ENCODE measurements at regions not wholly inside any gene's neighbourhood (a gene's known extent, or its start where the extent isn't known, plus 50 kb on each side); places are given as distances from the start of the nearest gene placed in this dataset.

DNA sequence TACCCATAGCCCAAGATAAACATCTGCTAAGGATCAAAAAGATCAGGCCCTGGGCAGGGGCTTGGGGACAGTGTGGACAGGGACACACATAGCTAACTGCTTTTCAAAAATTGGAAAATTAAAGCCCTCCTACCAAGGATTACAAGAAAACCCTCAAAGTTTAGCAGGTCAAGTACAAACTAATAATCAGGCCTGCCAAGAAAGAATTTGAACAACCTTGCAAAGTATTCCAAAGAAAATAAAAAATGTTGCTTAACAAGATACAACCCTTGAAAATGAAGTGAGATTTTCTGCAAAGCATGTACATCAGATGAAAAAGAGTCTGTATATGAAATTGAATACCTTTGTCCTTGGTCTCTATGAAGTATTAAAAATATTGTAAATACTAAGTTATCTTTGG, 67.3 kb downstream of the KLF12 start:
- H3K27ac ChIP-seq = peak overlapping the region; percentile 56 to 60
- H3K4me1 ChIP-seq = peaks cover 0 to 54% (median 23%) of the 10 kb centered on the region in 4 donors
- no peaks in the 10 kb centered on the region for H3K27me3 ChIP-seq
- no peak overlapping the region for H3K4me3 ChIP-seq
- intact Hi-C loops (cut with DNase I; ENCODE audit: low total_unique reads) = loop anchor here (10.0 kb wide), 1 partner anchor 68 kb away; the partner anchor contains the start of gene KLF12
- no peak for TF ChIP-seq CTCF (IDR thresholded peaks at IDR 0.05)
- H3K36me3 ChIP-seq = no peaks in the 10 kb centered on the region
- DNase-seq = no peak
- H3K9me3 ChIP-seq = no peaks in the 10 kb centered on the region

DNA sequence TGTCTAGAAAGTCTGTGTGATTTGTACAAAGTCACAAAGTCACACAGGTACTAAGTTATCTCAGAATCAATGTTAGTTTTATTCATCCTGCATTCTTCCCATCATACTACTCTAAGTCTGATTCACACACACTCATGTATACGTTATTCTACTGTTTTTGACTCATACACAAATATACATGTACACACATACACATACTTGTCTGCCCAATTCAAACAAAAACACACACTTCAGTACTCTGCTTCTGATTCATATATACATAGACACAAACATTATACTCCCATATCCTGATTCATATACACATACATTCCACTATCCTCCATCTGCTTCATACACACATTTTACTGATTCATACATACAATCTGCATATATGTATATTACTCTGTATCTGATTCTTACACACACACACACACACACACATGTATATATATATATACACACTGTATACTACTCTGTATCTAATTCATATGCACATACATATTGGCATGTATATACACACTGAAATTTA, 69.3 kb downstream of the KLF12 start:
- H3K9me3 ChIP-seq = no peaks in the 10 kb centered on the region
- intact Hi-C loops (cut with DNase I; ENCODE audit: low total_unique reads) = loop anchor here (10.0 kb wide), 1 partner anchor 70 kb away; the partner anchor contains the start of gene KLF12
- TF ChIP-seq CTCF (IDR thresholded peaks at IDR 0.05) = no peak
- DNase-seq = no peak
- no peaks in the 10 kb centered on the region for H3K27me3 ChIP-seq
- peak overlapping the region in 1 of 2 donors; percentile 1 for H3K27ac ChIP-seq
- H3K4me1 ChIP-seq = peaks cover 0 to 68% (median 27%) of the 10 kb centered on the region in 4 donors
- H3K36me3 ChIP-seq = no peaks in the 10 kb centered on the region
- no peak overlapping the region for H3K4me3 ChIP-seq

GRCh38 chr13:74063533-74064100, 70.6 kb downstream of the KLF12 start:
- TF ChIP-seq CTCF (IDR thresholded peaks at IDR 0.05) = no peak
- H3K27ac ChIP-seq = peak overlapping the region; percentile 77 to 80
- no peaks in the 10 kb centered on the region for H3K36me3 ChIP-seq
- DNase-seq = no peak
- no peaks in the 10 kb centered on the region for H3K27me3 ChIP-seq
- H3K9me3 ChIP-seq = no peaks in the 10 kb centered on the region
- peaks cover 0 to 80% (median 29%) of the 10 kb centered on the region in 4 donors for H3K4me1 ChIP-seq
- H3K4me3 ChIP-seq = peak overlapping the region; percentile 29 to 45
- intact Hi-C loops (cut with DNase I; ENCODE audit: low total_unique reads) = loop anchor here (10.0 kb wide), 1 partner anchor 71 kb away; the partner anchor contains the start of gene KLF12

GRCh38 chr13:74062933-74063332, 71.3 kb downstream of the KLF12 start:
- Histone ChIP-seq H3K27ac (peak overlapping the region; percentile 77 to 80), H3K9me3 (no peaks in the 10 kb centered on the region), H3K4me1 (peaks cover 0 to 85% (median 29%) of the 10 kb centered on the region in 4 donors), H3K36me3 (no peaks in the 10 kb centered on the region), H3K4me3 (peak overlapping the region; percentile 29 to 45), H3K27me3 (no peaks in the 10 kb centered on the region)
- DNase-seq = peak; percentile 70 to 81
- no peak for TF ChIP-seq CTCF (IDR thresholded peaks at IDR 0.05)
- intact Hi-C loops (cut with DNase I; ENCODE audit: low total_unique reads) = loop anchor here (10.0 kb wide), 1 partner anchor 72 kb away; the partner anchor contains the start of gene KLF12

- H3K36me3 ChIP-seq = no peaks in the 10 kb centered on the region
- no peaks in the 10 kb centered on the region for H3K9me3 ChIP-seq
- no peak for TF ChIP-seq CTCF (IDR thresholded peaks at IDR 0.05)
- peak overlapping the region; percentile 77 to 80 for H3K27ac ChIP-seq
- H3K27me3 ChIP-seq = no peaks in the 10 kb centered on the region
- peak overlapping the region in 1 of 2 donors; percentile 45 for H3K4me3 ChIP-seq
- DNase-seq = no peak
- intact Hi-C loops (cut with DNase I; ENCODE audit: low total_unique reads) = loop anchor here (10.0 kb wide), 1 partner anchor 73 kb away; the partner anchor contains the start of gene KLF12
- H3K4me1 ChIP-seq = peaks cover 0 to 85% (median 33%) of the 10 kb centered on the region in 4 donors
Observed at GRCh38 chr13:74061926-74062595, 72.1 kb downstream of the KLF12 start.

Measured in tibial artery (tissue), 4 donors.